Caco-2 (cell line): ENCODE measurements at regions not wholly inside any gene's neighbourhood (a gene's known extent, or its start where the extent isn't known, plus 50 kb on each side); places are given as distances from the start of the nearest gene placed in this dataset.

Experiments used
- BruUV-seq: library from RNA; stranded (reverse); fragments of 400-500 nt; replicated peaks from 2 replicates; lab custom pipeline; 2021; lab: Mats Ljungman, UMichigan
- CTCF ChIA-PET: fragments of 300-600 bp; sonication (Branson Sonifier 250); formaldehyde crosslinking; loops from one replicate; lab custom pipeline; 2022; ENCODE audit warnings: antibody characterized with exemption; lab: Charles Lee
- POLR2A ChIA-PET: fragments of 300-600 bp; sonication (Branson Sonifier 250); formaldehyde crosslinking; loops from one replicate; lab custom pipeline; 2022; ENCODE audit warnings: antibody characterized with exemption; lab: Charles Lee
- DNase-seq, 2 experiments: peaks; one replicate each; pipeline versions ENCODE4 v3.0.0 to v3.0.0-alpha.2; 2020 to 2022
- H3K27me3 ChIP-seq: replicated peaks from 2 replicates; pipeline ENCODE4 v1.6.0; 2011; ENCODE audit warnings: low read length; ENCODE audit not compliant: control insufficient read depth, insufficient read depth
- H3K36me3 ChIP-seq: 2 replicates; pipeline ENCODE4 v1.5.1; 2011; ENCODE audit warnings: low read length; ENCODE audit not compliant: control insufficient read depth, insufficient read depth
- H3K4me1 ChIP-seq: fragments of 250-450 bp; sonication (Bioruptor Pico); 2 replicates; pipeline ENCODE4 v1.5.1; 2020; ENCODE audit warnings: mild to moderate bottlenecking
- H3K4me3 ChIP-seq: 2 replicates; pipeline ENCODE4 v1.5.1; 2011; ENCODE audit warnings: low read depth, mild to moderate bottlenecking, control low read depth, low read length
- H3K9me3 ChIP-seq: fragments of 250-450 bp; sonication (Bioruptor Pico); 2 replicates; pipeline ENCODE4 v1.5.1; 2020; ENCODE audit warnings: mild to moderate bottlenecking, moderate library complexity
- H3K27ac Mint-ChIP-seq: one replicate; pipeline ENCODE4 v1.8.0; 2022; ENCODE audit warnings: mixed read lengths; ENCODE audit not compliant: unreplicated experiment
- H3K27me3 Mint-ChIP-seq: one replicate; pipeline ENCODE4 v1.8.0; 2022; ENCODE audit warnings: mixed read lengths; ENCODE audit not compliant: insufficient read depth, unreplicated experiment
- H3K36me3 Mint-ChIP-seq: one replicate; pipeline ENCODE4 v1.8.0; 2022; ENCODE audit warnings: mild to moderate bottlenecking, mixed read lengths; ENCODE audit not compliant: insufficient read depth, unreplicated experiment
- H3K4me1 Mint-ChIP-seq: one replicate; pipeline ENCODE4 v1.8.0; 2022; ENCODE audit warnings: low read depth, mixed read lengths; ENCODE audit not compliant: unreplicated experiment
- H3K4me3 Mint-ChIP-seq: one replicate; pipeline ENCODE4 v1.8.0; 2022; ENCODE audit warnings: mild to moderate bottlenecking, moderate library complexity, mixed read lengths; ENCODE audit not compliant: unreplicated experiment
- H3K9me3 Mint-ChIP-seq: one replicate; pipeline ENCODE4 v1.8.0; 2022; ENCODE audit warnings: mixed read lengths; ENCODE audit not compliant: unreplicated experiment
- CTCF ChIP-seq, 2 experiments: fragments of 200-600 bp in 1 of 2; IDR thresholded peaks; 1 replicate in 1 of 2; 2 replicates in 1 of 2; pipeline versions ENCODE4 v1.5.1 to v1.8.0; 2011 to 2022; ENCODE audit warnings: antibody characterized with exemption in 1 of 2, control low read depth in 1 of 2, inconsistent platforms in 1 of 2, low read depth in 1 of 2, low read length in 1 of 2, mild to moderate bottlenecking in 1 of 2, moderate library complexity in 1 of 2; ENCODE audit not compliant: insufficient read depth in 1 of 2, severe bottlenecking in 1 of 2, unreplicated experiment in 1 of 2
- intact Hi-C: fragments of 100-400 bp; cut with micrococcal nuclease; formaldehyde crosslinking; loops from one replicate; pipeline ENCODE4 v1.10.0; 2022; ENCODE audit not compliant: unreplicated experiment

GRCh38 chr11:134577751-134578395, 165.8 kb upstream of the B3GAT1 start:
- H3K9me3 ChIP-seq, result no peaks in the 10 kb centered on the region
- no peaks in the 10 kb centered on the region for H3K36me3 ChIP-seq
- DNase-seq, result peak in 1 of 2 experiments; percentile 18
- H3K27me3 ChIP-seq, result no peaks in the 10 kb centered on the region
- no peaks in the 10 kb centered on the region for H3K9me3 Mint-ChIP-seq
- POLR2A ChIA-PET, result no interaction called here
- no peaks in the 10 kb centered on the region for H3K27me3 Mint-ChIP-seq
- H3K36me3 Mint-ChIP-seq, result no peaks in the 10 kb centered on the region
- no peak overlapping the region for H3K4me3 Mint-ChIP-seq
- peaks cover 4% of the 10 kb centered on the region; the same call in 1 of the 2 replicates for H3K4me1 ChIP-seq
- no peak overlapping the region for H3K27ac Mint-ChIP-seq
- CTCF ChIA-PET, result no interaction called here
- no peak overlapping the region for H3K4me3 ChIP-seq
- H3K4me1 Mint-ChIP-seq, result peaks cover 9% of the 10 kb centered on the region
- no peak for TF ChIP-seq CTCF (IDR thresholded peaks at IDR 0.05; ENCODE audit: insufficient read depth in 1 of 2, low read depth in 1 of 2, low read length in 1 of 2, severe bottlenecking in 1 of 2, unreplicated experiment in 1 of 2)
- intact Hi-C loops, result loop anchor here (2.0 to 10.0 kb wide), 3 partner anchors 45 to 303 kb away; partner anchors contain the start of gene GLB1L3
- BruUV-seq, result no TSS peak

GRCh38 chr11:134576721-134577171, 164.7 kb upstream of the B3GAT1 start:
- CTCF ChIA-PET, result no interaction called here
- no TSS peak for BruUV-seq
- no peak for TF ChIP-seq CTCF (IDR thresholded peaks at IDR 0.05; ENCODE audit: insufficient read depth in 1 of 2, low read depth in 1 of 2, low read length in 1 of 2, severe bottlenecking in 1 of 2, unreplicated experiment in 1 of 2)
- peak in 1 of 2 experiments; percentile 31 for DNase-seq
- no peak overlapping the region for H3K27ac Mint-ChIP-seq
- no peaks in the 10 kb centered on the region for H3K4me1 ChIP-seq
- no peak overlapping the region for H3K4me3 Mint-ChIP-seq
- H3K27me3 ChIP-seq, result no peaks in the 10 kb centered on the region
- H3K9me3 Mint-ChIP-seq, result no peaks in the 10 kb centered on the region
- no peak overlapping the region for H3K4me3 ChIP-seq
- no peaks in the 10 kb centered on the region for H3K36me3 Mint-ChIP-seq
- H3K27me3 Mint-ChIP-seq, result no peaks in the 10 kb centered on the region
- POLR2A ChIA-PET, result no interaction called here
- peaks cover 5% of the 10 kb centered on the region for H3K4me1 Mint-ChIP-seq
- H3K9me3 ChIP-seq, result no peaks in the 10 kb centered on the region
- H3K36me3 ChIP-seq, result no peaks in the 10 kb centered on the region
- intact Hi-C loops, result loop anchor here (10.0 kb wide), 1 partner anchor 302 kb away; the partner anchor contains the start of gene GLB1L3

GRCh38 chr11:134576286-134576685, 164.2 kb upstream of the B3GAT1 start:
- Histone ChIP-seq H3K36me3 (no peaks in the 10 kb centered on the region), H3K4me1 (no peaks in the 10 kb centered on the region), H3K4me3 (no peak overlapping the region), H3K9me3 (no peaks in the 10 kb centered on the region), H3K27me3 (no peaks in the 10 kb centered on the region)
- Mint-ChIP-seq H3K36me3 (no peaks in the 10 kb centered on the region), H3K27ac (no peak overlapping the region), H3K4me3 (no peak overlapping the region), H3K27me3 (no peaks in the 10 kb centered on the region), H3K9me3 (no peaks in the 10 kb centered on the region), H3K4me1 (peaks cover 2% of the 10 kb centered on the region)
- TF ChIP-seq CTCF (IDR thresholded peaks at IDR 0.05; ENCODE audit: insufficient read depth in 1 of 2, low read depth in 1 of 2, low read length in 1 of 2, severe bottlenecking in 1 of 2, unreplicated experiment in 1 of 2), result no peak
- ChIA-PET CTCF (no interaction called here), POLR2A (no interaction called here)
- no TSS peak for BruUV-seq
- no peak for DNase-seq
- intact Hi-C loops, result loop anchor here (10.0 kb wide), 1 partner anchor 301 kb away; the partner anchor contains the start of gene GLB1L3
